ENCODE measurements at regions not wholly inside any gene's neighbourhood (a gene's known extent, or its start where the extent isn't known, plus 50 kb on each side); places are given as distances from the start of the nearest gene placed in this dataset.

DNA sequence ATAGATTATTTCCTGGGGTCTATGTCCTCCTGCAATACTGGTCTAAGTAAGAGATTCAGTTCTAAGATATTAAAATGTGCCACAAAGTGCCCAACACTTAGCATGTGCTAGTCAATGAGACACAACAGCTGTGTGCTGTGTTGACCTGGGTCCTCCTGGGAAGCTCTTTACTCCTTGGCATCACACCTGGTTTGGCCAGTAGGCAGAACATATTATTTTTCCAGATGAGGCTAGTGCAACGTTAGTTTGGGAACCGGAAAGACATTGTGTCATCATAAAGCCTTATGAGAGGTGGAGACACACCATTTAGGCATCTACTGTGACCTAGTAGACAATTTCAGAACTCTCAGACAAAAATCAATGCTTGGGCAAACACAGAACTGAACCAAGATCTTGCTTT, 197.8 kb downstream of the MID1IP1 start:
- TF ChIP-seq, protein P1, sequence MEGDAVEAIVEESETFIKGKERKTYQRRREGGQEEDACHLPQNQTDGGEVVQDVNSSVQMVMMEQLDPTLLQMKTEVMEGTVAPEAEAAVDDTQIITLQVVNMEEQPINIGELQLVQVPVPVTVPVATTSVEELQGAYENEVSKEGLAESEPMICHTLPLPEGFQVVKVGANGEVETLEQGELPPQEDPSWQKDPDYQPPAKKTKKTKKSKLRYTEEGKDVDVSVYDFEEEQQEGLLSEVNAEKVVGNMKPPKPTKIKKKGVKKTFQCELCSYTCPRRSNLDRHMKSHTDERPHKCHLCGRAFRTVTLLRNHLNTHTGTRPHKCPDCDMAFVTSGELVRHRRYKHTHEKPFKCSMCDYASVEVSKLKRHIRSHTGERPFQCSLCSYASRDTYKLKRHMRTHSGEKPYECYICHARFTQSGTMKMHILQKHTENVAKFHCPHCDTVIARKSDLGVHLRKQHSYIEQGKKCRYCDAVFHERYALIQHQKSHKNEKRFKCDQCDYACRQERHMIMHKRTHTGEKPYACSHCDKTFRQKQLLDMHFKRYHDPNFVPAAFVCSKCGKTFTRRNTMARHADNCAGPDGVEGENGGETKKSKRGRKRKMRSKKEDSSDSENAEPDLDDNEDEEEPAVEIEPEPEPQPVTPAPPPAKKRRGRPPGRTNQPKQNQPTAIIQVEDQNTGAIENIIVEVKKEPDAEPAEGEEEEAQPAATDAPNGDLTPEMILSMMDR (IDR thresholded peaks at IDR 0.05): no peak
- TF ChIP-seq EP300 (IDR thresholded peaks at IDR 0.05) (no peak), POLR2A (IDR thresholded peaks at IDR 0.05) (no peak)
